ENCODE measurements at regions not wholly inside any gene's neighbourhood (a gene's known extent, or its start where the extent isn't known, plus 50 kb on each side); places are given as distances from the start of the nearest gene placed in this dataset.

DNA sequence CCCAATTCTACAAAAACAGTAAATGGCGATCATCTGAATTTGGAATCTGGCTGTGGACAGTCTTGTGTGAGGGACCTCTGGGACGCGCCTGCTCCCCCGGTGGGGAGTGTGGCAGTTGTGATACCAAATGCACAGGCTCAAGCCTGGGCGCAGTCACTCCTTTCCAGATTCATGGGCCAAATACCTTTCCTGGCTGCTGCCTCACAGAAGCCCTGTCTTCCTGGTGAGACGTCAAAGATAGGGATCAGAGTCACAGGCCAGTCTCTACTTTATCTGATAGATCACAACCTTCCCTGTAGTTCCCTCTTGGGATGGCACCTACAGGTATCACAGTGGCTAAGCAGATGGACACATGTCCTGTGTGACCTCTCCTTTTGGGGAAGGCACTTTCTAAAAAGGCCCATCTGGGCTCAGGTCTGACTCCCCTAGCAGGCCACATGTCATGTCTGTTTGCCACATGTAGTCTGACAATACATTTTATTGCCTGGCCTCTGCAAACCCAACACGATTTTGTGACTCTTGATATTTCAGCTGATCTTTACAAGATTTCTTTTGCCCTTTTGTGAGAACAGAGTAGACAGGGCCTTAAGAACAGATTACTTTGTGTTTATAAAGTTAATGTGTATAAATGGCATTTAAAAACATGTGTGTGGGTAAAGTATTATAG lies 150.1 kb downstream of the SNX10 start:
- no peaks in the 10 kb centered on the region for H3K79me2 ChIP-seq (ENCODE audit: control insufficient read depth, insufficient read depth, low read length)
- POLR2A ChIA-PET, result no interaction called here
- no peaks in the 10 kb centered on the region for H3K9me1 ChIP-seq (ENCODE audit: control insufficient read depth, insufficient read depth, low read length)
- no peak overlapping the region for H3K4me2 ChIP-seq (ENCODE audit: insufficient read depth, low read length)
- H3K27me3 ChIP-seq (ENCODE audit: control insufficient read depth in 2 of 2, insufficient read depth in 2 of 2, low read length in 2 of 2), result no peaks in the 10 kb centered on the region
- no peak for DNase-seq (ENCODE audit: extremely low read depth in 1 of 4, low spot score in 3 of 4)
- TF ChIP-seq PHB2 (IDR thresholded peaks at IDR 0.05; ENCODE audit: low read depth) (no peak), PHB (CRISPR knock-in tag; IDR thresholded peaks at IDR 0.05) (no peak), MEF2D (tag; conservative IDR thresholded peaks at IDR 0.05; ENCODE audit: low read depth) (no peak), NUFIP1 (IDR thresholded peaks at IDR 0.05; ENCODE audit: partially characterized antibody) (no peak), SMAD3 (CRISPR knock-in tag; conservative IDR thresholded peaks at IDR 0.05) (no peak), ZNF324 (CRISPR knock-in tag; IDR thresholded peaks at IDR 0.05) (no peak), MEF2A (IDR thresholded peaks at IDR 0.05; ENCODE audit: control insufficient read depth, low read depth, low read length) (no peak), TRIM28 (IDR thresholded peaks at IDR 0.05) (no peak), FOXJ2 (tag; IDR thresholded peaks at IDR 0.05) (no peak), ILF3 (IDR thresholded peaks at IDR 0.05; ENCODE audit: borderline replicate concordance) (no peak), FOXA3 (CRISPR knock-in tag; conservative IDR thresholded peaks at IDR 0.05 in 1 of 2, IDR thresholded peaks at IDR 0.05 in 1 of 2) (no peak)
- TF ChIP-seq, protein P1, sequence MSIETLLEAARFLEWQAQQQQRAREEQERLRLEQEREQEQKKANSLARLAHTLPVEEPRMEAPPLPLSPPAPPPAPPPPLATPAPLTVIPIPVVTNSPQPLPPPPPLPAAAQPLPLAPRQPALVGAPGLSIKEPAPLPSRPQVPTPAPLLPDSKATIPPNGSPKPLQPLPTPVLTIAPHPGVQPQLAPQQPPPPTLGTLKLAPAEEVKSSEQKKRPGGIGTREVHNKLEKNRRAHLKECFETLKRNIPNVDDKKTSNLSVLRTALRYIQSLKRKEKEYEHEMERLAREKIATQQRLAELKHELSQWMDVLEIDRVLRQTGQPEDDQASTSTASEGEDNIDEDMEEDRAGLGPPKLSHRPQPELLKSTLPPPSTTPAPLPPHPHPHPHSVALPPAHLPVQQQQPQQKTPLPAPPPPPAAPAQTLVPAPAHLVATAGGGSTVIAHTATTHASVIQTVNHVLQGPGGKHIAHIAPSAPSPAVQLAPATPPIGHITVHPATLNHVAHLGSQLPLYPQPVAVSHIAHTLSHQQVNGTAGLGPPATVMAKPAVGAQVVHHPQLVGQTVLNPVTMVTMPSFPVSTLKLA (conservative IDR thresholded peaks at IDR 0.05), result no peak
- TF ChIP-seq, protein P2, sequence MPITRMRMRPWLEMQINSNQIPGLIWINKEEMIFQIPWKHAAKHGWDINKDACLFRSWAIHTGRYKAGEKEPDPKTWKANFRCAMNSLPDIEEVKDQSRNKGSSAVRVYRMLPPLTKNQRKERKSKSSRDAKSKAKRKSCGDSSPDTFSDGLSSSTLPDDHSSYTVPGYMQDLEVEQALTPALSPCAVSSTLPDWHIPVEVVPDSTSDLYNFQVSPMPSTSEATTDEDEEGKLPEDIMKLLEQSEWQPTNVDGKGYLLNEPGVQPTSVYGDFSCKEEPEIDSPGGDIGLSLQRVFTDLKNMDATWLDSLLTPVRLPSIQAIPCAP (CRISPR knock-in tag; IDR thresholded peaks at IDR 0.05; ENCODE audit: borderline replicate concordance), result no peak
- TF ChIP-seq, protein P3, sequence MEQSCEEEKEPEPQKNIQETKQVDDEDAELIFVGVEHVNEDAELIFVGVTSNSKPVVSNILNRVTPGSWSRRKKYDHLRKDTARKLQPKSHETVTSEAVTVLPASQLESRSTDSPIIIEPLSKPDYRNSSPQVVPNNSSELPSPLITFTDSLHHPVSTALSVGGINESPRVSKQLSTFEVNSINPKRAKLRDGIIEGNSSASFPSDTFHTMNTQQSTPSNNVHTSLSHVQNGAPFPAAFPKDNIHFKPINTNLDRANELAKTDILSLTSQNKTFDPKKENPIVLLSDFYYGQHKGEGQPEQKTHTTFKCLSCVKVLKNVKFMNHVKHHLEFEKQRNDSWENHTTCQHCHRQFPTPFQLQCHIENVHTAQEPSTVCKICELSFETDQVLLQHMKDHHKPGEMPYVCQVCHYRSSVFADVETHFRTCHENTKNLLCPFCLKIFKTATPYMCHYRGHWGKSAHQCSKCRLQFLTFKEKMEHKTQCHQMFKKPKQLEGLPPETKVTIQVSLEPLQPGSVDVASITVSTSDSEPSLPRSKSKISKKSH (CRISPR knock-in tag; IDR thresholded peaks at IDR 0.05), result no peak
- TF ChIP-seq, protein P4, sequence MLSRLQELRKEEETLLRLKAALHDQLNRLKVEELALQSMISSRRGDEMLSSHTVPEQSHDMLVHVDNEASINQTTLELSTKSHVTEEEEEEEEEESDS (CRISPR knock-in tag; IDR thresholded peaks at IDR 0.05), result no peak
- intact Hi-C loops (cut with micrococcal nuclease) (no loop called here), in situ Hi-C loops (cut with MboI) (no loop called here)
- peaks cover 0 to 11% of the 10 kb centered on the region in 2 experiments; a peak in 2 of 5 replicates for H3K4me1 ChIP-seq (replicated peaks in 1 of 2; ENCODE audit: control insufficient read depth in 2 of 2, insufficient read depth in 2 of 2, low read length in 2 of 2)
- H3K36me3 ChIP-seq (ENCODE audit: control insufficient read depth, insufficient read depth, low read length), result no peaks in the 10 kb centered on the region
- 53% methylated on average over 7 of the region's 7 CpGs for WGBS (ENCODE audit: insufficient coverage, low coverage, missing lambda C conversion rate)
- FAIRE-seq, result no peak
- peak overlapping the region; percentile 63 for H2AFZ ChIP-seq (ENCODE audit: low read depth, low read length)
- no peak overlapping the region for H3K9ac ChIP-seq (ENCODE audit: insufficient read depth in 1 of 2, low read depth in 2 of 2, low read length in 2 of 2)
- no peak overlapping the region for H3K4me3 ChIP-seq
- BruUV-seq (replicated peaks), result no TSS peak
- H3K27ac ChIP-seq (ENCODE audit: extremely low read depth, low read depth, low read length), result no peak overlapping the region
- CTCF ChIA-PET (ENCODE audit: low intra/inter-chr PET ratio), result no interaction called here
- peak; percentile 41; the same call in 1 of the 3 replicates for ATAC-seq
- no peaks in the 10 kb centered on the region for H4K20me1 ChIP-seq (replicated peaks; ENCODE audit: control insufficient read depth, insufficient read depth, low read length)
- no peaks in the 10 kb centered on the region for H3K9me3 ChIP-seq (replicated peaks; ENCODE audit: control insufficient read depth, insufficient read depth, low read depth, low read length)

All from K562 (cell line).